SK-N-SH treated with all-trans-retinoic acid at 6 μM for 48 hours (cell line): ENCODE measurements at regions not wholly inside any gene's neighbourhood (a gene's known extent, or its start where the extent isn't known, plus 50 kb on each side); places are given as distances from the start of the nearest gene placed in this dataset.

Experiments
- ATAC-seq: fragments of 200-7000 bp; cut with Tn5 transposase; 3 replicates; pipeline ENCODE4 v1.9.1; 2020; ENCODE audit warnings: mild to moderate bottlenecking, moderate library complexity
- ARNTL ChIP-seq: fragments of 450-650 bp; formaldehyde crosslinking; IDR thresholded peaks from 2 replicates; pipeline ENCODE4 v1.5.0; 2020; ENCODE audit warnings: low read depth, mild to moderate bottlenecking, moderate library complexity, borderline replicate concordance
- BACH2 ChIP-seq: fragments of 250-450 bp; sonication (Bioruptor Pico); IDR thresholded peaks from 2 replicates; pipeline ENCODE4 v1.9.0; 2021; ENCODE audit warnings: mild to moderate bottlenecking, borderline replicate concordance
- CREB5 ChIP-seq: fragments of 250-450 bp; sonication (Bioruptor Pico); IDR thresholded peaks from 2 replicates; pipeline ENCODE4 v1.5.1; 2020; ENCODE audit warnings: low read depth, mild to moderate bottlenecking, moderate library complexity
- CSDC2 ChIP-seq: fragments of 250-450 bp; sonication (Bioruptor Pico); IDR thresholded peaks from 2 replicates; pipeline ENCODE4 v1.5.0; 2020; ENCODE audit warnings: mild to moderate bottlenecking, moderate library complexity
- CSRNP3 ChIP-seq: fragments of 250-450 bp; sonication (Bioruptor Pico); IDR thresholded peaks from 2 replicates; pipeline ENCODE4 v1.5.1; 2021; ENCODE audit warnings: mild to moderate bottlenecking, moderate library complexity
- GLIS3 ChIP-seq: fragments of 250-450 bp; sonication (Bioruptor Pico); IDR thresholded peaks from 2 replicates; pipeline ENCODE4 v1.5.0; 2020; ENCODE audit warnings: mild to moderate bottlenecking, moderate library complexity
- ISL1 ChIP-seq: fragments of 250-450 bp; sonication (Bioruptor Pico); IDR thresholded peaks from 2 replicates; pipeline ENCODE4 v2.1.2; 2022; ENCODE audit warnings: mild to moderate bottlenecking, moderate library complexity
- OSR1 ChIP-seq: fragments of 250-450 bp; sonication (Bioruptor Pico); IDR thresholded peaks from 2 replicates; pipeline ENCODE4 v1.8.0; 2022; ENCODE audit warnings: moderate library complexity, mild to moderate bottlenecking, inconsistent platforms
- PPARA ChIP-seq: fragments of 250-450 bp; sonication (Bioruptor Pico); IDR thresholded peaks from 2 replicates; pipeline ENCODE4 v1.5.0; 2020; ENCODE audit warnings: mild to moderate bottlenecking, borderline replicate concordance
- RARB ChIP-seq: fragments of 250-450 bp; sonication (Bioruptor Pico); IDR thresholded peaks from 2 replicates; pipeline ENCODE4 v1.8.0; 2021; ENCODE audit warnings: mild to moderate bottlenecking, moderate library complexity
- SNAI2 ChIP-seq: fragments of 250-450 bp; sonication (Bioruptor Pico); IDR thresholded peaks from 2 replicates; pipeline ENCODE4 v1.5.0; 2020; ENCODE audit warnings: mild to moderate bottlenecking, moderate library complexity
- TCF4 ChIP-seq: fragments of 250-450 bp; sonication (Bioruptor Pico); IDR thresholded peaks from 2 replicates; pipeline ENCODE4 v1.8.0; 2021; ENCODE audit warnings: mild to moderate bottlenecking, moderate library complexity, borderline replicate concordance
- TOX ChIP-seq: fragments of 250-450 bp; sonication (Bioruptor Pico); IDR thresholded peaks from 2 replicates; pipeline ENCODE4 v1.8.0; 2021; ENCODE audit warnings: mild to moderate bottlenecking, moderate library complexity, borderline replicate concordance
- ZC3H10 ChIP-seq: fragments of 250-450 bp; sonication (Bioruptor Pico); IDR thresholded peaks from 2 replicates; pipeline ENCODE4 v1.5.1; 2021; ENCODE audit warnings: mild to moderate bottlenecking, moderate library complexity
- ZFP3 ChIP-seq: fragments of 250-450 bp; sonication (Bioruptor Pico); IDR thresholded peaks from 2 replicates; pipeline ENCODE4 v1.5.0; 2020; ENCODE audit warnings: mild to moderate bottlenecking, moderate library complexity
- ZFP30 ChIP-seq: fragments of 450-650 bp; formaldehyde crosslinking; IDR thresholded peaks from 2 replicates; pipeline ENCODE4 v1.5.0; 2022; ENCODE audit warnings: mild to moderate bottlenecking, moderate library complexity
- ZNF565 ChIP-seq: fragments of 450-650 bp; formaldehyde crosslinking; conservative IDR thresholded peaks from 2 replicates; pipeline ENCODE4 v1.5.0; 2020; ENCODE audit warnings: low read depth, mild to moderate bottlenecking, moderate library complexity
- ZNF8 ChIP-seq: fragments of 450-650 bp; formaldehyde crosslinking; IDR thresholded peaks from 2 replicates; pipeline ENCODE4 v1.5.0; 2020; ENCODE audit warnings: mild to moderate bottlenecking, moderate library complexity
- TF ChIP-seq, protein P1 (sequence below): fragments of 250-450 bp; sonication (Bioruptor Pico); IDR thresholded peaks from 2 replicates; pipeline ENCODE4 v1.8.0; 2020; ENCODE audit warnings: mild to moderate bottlenecking, moderate library complexity, borderline replicate concordance
- TF ChIP-seq, protein P2 (sequence below): fragments of 250-450 bp; sonication (Bioruptor Pico); IDR thresholded peaks from 2 replicates; pipeline ENCODE4 v1.5.0; 2020; ENCODE audit warnings: mild to moderate bottlenecking, moderate library complexity
- TF ChIP-seq, protein P3 (sequence below): fragments of 250-450 bp; sonication (Bioruptor Pico); IDR thresholded peaks from 2 replicates; pipeline ENCODE4 v1.8.0; 2021; ENCODE audit warnings: low read depth, mild to moderate bottlenecking, moderate library complexity, borderline replicate concordance

DNA sequence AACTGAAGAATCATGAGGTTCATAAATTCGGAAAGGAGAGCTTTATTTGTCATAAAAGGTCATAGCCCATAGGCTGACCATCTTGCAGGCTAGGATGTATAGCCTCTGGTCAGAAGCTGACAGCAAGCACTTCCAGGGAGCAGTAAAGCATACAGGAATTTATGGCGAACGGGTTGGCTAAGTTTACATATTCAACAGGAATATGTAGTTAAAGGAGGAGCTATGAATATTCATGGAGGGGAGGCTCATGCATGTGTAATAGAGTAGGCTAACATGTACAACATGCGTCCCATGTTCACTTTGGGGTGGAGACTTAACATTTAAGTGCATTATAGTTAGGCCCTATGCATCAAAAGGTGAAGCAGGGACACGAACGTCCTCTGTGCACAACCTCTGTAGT, 1425.7 kb upstream of the TENM3 start:
- TF ChIP-seq CSDC2 (CRISPR knock-in tag) (no peak), OSR1 (no peak), RARB (no peak), BACH2 (CRISPR knock-in tag) (no peak), ZFP30 (CRISPR knock-in tag) (no peak), TCF4 (CRISPR knock-in tag) (no peak), CSRNP3 (no peak)

GRCh38 chr4:180823108-180823507, 1420.1 kb upstream of the TENM3 start:
- no peak for TF ChIP-seq TCF4 (CRISPR knock-in tag)
- no peak for TF ChIP-seq ZC3H10 (CRISPR knock-in tag)
- no peak for ATAC-seq

More for the DNA sequence above, 1425.7 kb upstream of the TENM3 start:
- ATAC-seq, result no peak

GRCh38 chr4:180827232-180828009, 1415.8 kb upstream of the TENM3 start:
- no peak for TF ChIP-seq OSR1
- TF ChIP-seq, all 23 proteins: peak for 0

DNA sequence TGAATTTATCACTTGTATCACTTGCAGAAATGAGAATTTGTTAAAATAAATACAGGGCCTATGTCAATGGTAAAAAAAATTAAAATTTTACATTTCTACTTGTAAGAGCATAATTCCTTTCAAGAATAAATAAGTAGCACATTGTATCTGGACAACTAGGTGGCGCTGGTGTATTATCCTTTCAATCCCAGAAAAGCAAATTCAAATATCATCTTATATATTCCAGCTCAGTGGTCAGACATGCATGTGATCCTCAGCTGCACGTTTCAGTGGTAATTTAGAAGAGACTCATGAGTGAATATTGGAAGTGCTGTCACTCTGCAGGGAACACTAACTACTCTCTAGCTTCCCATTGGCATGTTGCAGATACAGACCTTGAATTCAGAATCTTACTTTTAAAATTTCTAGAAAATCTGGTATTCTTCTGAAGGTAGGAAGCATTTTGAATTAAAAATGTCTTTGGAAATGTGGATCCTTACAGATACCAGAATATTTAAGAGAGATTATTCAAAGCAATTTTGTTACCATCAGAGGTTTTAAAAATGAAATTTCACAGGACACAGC, 1414.7 kb upstream of the TENM3 start:
- TF ChIP-seq ZC3H10 (CRISPR knock-in tag), result no peak
- no peak for TF ChIP-seq TOX (CRISPR knock-in tag)
- no peak for TF ChIP-seq ZNF8
- TF ChIP-seq, protein P1, sequence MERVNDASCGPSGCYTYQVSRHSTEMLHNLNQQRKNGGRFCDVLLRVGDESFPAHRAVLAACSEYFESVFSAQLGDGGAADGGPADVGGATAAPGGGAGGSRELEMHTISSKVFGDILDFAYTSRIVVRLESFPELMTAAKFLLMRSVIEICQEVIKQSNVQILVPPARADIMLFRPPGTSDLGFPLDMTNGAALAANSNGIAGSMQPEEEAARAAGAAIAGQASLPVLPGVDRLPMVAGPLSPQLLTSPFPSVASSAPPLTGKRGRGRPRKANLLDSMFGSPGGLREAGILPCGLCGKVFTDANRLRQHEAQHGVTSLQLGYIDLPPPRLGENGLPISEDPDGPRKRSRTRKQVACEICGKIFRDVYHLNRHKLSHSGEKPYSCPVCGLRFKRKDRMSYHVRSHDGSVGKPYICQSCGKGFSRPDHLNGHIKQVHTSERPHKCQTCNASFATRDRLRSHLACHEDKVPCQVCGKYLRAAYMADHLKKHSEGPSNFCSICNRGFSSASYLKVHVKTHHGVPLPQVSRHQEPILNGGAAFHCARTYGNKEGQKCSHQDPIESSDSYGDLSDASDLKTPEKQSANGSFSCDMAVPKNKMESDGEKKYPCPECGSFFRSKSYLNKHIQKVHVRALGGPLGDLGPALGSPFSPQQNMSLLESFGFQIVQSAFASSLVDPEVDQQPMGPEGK, result no peak
- TF ChIP-seq ISL1 (CRISPR knock-in tag), result no peak
- TF ChIP-seq TCF4 (CRISPR knock-in tag), result no peak
- TF ChIP-seq ARNTL (CRISPR knock-in tag), result no peak
- no peak for TF ChIP-seq PPARA (CRISPR knock-in tag)
- no peak for TF ChIP-seq OSR1
- TF ChIP-seq, protein P2, sequence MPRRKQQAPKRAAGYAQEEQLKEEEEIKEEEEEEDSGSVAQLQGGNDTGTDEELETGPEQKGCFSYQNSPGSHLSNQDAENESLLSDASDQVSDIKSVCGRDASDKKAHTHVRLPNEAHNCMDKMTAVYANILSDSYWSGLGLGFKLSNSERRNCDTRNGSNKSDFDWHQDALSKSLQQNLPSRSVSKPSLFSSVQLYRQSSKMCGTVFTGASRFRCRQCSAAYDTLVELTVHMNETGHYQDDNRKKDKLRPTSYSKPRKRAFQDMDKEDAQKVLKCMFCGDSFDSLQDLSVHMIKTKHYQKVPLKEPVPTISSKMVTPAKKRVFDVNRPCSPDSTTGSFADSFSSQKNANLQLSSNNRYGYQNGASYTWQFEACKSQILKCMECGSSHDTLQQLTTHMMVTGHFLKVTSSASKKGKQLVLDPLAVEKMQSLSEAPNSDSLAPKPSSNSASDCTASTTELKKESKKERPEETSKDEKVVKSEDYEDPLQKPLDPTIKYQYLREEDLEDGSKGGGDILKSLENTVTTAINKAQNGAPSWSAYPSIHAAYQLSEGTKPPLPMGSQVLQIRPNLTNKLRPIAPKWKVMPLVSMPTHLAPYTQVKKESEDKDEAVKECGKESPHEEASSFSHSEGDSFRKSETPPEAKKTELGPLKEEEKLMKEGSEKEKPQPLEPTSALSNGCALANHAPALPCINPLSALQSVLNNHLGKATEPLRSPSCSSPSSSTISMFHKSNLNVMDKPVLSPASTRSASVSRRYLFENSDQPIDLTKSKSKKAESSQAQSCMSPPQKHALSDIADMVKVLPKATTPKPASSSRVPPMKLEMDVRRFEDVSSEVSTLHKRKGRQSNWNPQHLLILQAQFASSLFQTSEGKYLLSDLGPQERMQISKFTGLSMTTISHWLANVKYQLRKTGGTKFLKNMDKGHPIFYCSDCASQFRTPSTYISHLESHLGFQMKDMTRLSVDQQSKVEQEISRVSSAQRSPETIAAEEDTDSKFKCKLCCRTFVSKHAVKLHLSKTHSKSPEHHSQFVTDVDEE (CRISPR knock-in tag), result no peak
- TF ChIP-seq BACH2 (CRISPR knock-in tag), result no peak
- TF ChIP-seq CREB5 (CRISPR knock-in tag), result no peak
- TF ChIP-seq GLIS3 (CRISPR knock-in tag), result no peak
- TF ChIP-seq CSRNP3, result no peak
- TF ChIP-seq RARB, result no peak
- TF ChIP-seq CSDC2 (CRISPR knock-in tag), result no peak
- no peak for TF ChIP-seq ZNF565 (CRISPR knock-in tag)
- TF ChIP-seq ZFP3 (CRISPR knock-in tag), result no peak
- no peak for TF ChIP-seq SNAI2 (CRISPR knock-in tag)
- TF ChIP-seq, protein P3, sequence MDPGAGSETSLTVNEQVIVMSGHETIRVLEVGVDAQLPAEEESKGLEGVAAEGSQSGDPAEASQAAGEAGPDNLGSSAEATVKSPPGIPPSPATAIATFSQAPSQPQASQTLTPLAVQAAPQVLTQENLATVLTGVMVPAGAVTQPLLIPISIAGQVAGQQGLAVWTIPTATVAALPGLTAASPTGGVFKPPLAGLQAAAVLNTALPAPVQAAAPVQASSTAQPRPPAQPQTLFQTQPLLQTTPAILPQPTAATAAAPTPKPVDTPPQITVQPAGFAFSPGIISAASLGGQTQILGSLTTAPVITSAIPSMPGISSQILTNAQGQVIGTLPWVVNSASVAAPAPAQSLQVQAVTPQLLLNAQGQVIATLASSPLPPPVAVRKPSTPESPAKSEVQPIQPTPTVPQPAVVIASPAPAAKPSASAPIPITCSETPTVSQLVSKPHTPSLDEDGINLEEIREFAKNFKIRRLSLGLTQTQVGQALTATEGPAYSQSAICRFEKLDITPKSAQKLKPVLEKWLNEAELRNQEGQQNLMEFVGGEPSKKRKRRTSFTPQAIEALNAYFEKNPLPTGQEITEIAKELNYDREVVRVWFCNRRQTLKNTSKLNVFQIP (CRISPR knock-in tag), result no peak
- peak; percentile 51 for ATAC-seq

More at GRCh38 chr4:180827232-180828009, 1415.8 kb upstream of the TENM3 start:
- no peak for ATAC-seq
